Neural crest cell (in vitro differentiated cells): ENCODE measurements at regions not wholly inside any gene's neighbourhood (a gene's known extent, or its start where the extent isn't known, plus 50 kb on each side); places are given as distances from the start of the nearest gene placed in this dataset.

Source experiments
- DNase-seq: peaks from one replicate; pipeline ENCODE4 v3.0.0; 2021; ENCODE audit warnings: low read depth, mixed read lengths, low spot score
- H3K27ac Mint-ChIP-seq: one replicate; pipeline ENCODE4 v1.8.0; 2021; ENCODE audit warnings: mild to moderate bottlenecking, mixed read lengths; ENCODE audit not compliant: unreplicated experiment
- H3K27me3 Mint-ChIP-seq: 2 replicates; pipeline ENCODE4 v1.8.0; 2021; ENCODE audit warnings: low read depth, mild to moderate bottlenecking, mixed read lengths
- H3K36me3 Mint-ChIP-seq: 2 replicates; pipeline ENCODE4 v1.8.0; 2021; ENCODE audit warnings: low read depth, mild to moderate bottlenecking, mixed read lengths
- H3K4me1 Mint-ChIP-seq: 2 replicates; pipeline ENCODE4 v1.8.0; 2021; ENCODE audit warnings: mixed read lengths
- H3K4me3 Mint-ChIP-seq: one replicate; pipeline ENCODE4 v1.8.0; 2021; ENCODE audit warnings: mild to moderate bottlenecking, mixed read lengths
- H3K9me3 Mint-ChIP-seq: 2 replicates; pipeline ENCODE4 v1.8.0; 2021; ENCODE audit warnings: mixed read lengths
- CTCF ChIP-seq: fragments of 200-600 bp; sonication (generic); conservative IDR thresholded peaks from 2 replicates; pipeline ENCODE4 v1.5.0; 2021; ENCODE audit warnings: antibody characterized with exemption, mild to moderate bottlenecking

GRCh38 chr2:7270011-7270431 is 352.8 kb downstream of the RNF144A start:
- DNase-seq = no peak
- TF ChIP-seq CTCF = no peak
- no peaks in the 10 kb centered on the region for H3K4me1 Mint-ChIP-seq
- H3K27me3 Mint-ChIP-seq = no peaks in the 10 kb centered on the region
- H3K36me3 Mint-ChIP-seq = no peaks in the 10 kb centered on the region
- no peak overlapping the region for H3K4me3 Mint-ChIP-seq
- no peak overlapping the region for H3K27ac Mint-ChIP-seq
- H3K9me3 Mint-ChIP-seq = no peaks in the 10 kb centered on the region

- Mint-ChIP-seq H3K4me3 (no peak overlapping the region), H3K27me3 (no peaks in the 10 kb centered on the region), H3K27ac (no peak overlapping the region), H3K4me1 (peaks cover 4% of the 10 kb centered on the region), H3K36me3 (no peaks in the 10 kb centered on the region), H3K9me3 (no peaks in the 10 kb centered on the region)
- no peak for TF ChIP-seq CTCF
- DNase-seq = no peak
These were observed 355.0 kb downstream of the RNF144A start for GRCh38 chr2:7272210-7272609.

DNA sequence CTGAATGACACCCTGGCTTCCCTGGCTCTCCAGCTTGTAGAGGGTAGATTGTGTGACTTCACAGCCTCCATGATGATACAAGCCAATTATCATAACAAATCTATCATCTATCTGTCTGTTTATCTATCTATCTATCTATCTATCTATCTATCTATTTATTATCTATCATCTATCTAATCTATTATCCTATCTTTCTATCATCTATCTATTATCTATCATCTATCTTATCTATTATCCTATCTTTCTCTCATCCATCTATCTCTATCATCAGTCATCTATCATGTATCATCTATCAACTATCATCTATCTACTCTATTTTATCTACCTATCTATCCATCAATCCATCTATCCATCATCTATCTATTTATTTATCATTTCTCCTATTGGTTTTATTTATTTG is 361.8 kb downstream of the RNF144A start:
- TF ChIP-seq CTCF = no peak
- DNase-seq = no peak
- Mint-ChIP-seq H3K36me3 (no peaks in the 10 kb centered on the region), H3K4me3 (no peak overlapping the region), H3K4me1 (peaks cover 15% of the 10 kb centered on the region), H3K27me3 (no peaks in the 10 kb centered on the region), H3K27ac (no peak overlapping the region), H3K9me3 (peaks cover 2% of the 10 kb centered on the region)

- Mint-ChIP-seq H3K27ac (no peak overlapping the region), H3K4me1 (peaks cover 18% of the 10 kb centered on the region), H3K9me3 (peaks cover 2% of the 10 kb centered on the region), H3K27me3 (no peaks in the 10 kb centered on the region), H3K4me3 (no peak overlapping the region), H3K36me3 (no peaks in the 10 kb centered on the region)
- DNase-seq = no peak
- TF ChIP-seq CTCF = no peak
These were observed 362.3 kb downstream of the RNF144A start for GRCh38 chr2:7279421-7279949.

DNA sequence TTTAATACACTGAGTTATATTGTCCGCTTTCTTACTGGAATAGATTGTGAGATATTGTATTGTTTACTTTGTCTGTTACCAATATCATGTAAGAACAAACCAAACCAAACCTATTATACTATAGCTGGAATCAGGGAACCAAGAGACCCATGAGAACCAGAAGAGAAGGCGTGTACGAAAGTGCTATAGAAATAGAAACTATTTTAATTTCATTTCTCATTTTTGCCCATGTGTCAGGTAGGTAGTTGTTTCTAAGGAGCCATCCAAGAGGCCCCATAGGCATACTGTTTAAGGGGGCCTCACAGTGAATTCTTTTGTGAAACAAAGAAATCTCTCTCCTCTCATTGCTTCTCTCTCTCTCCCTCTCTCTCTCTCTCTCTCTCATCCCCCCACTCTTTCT is 363.6 kb downstream of the RNF144A start:
- peak overlapping the region; percentile 95 for H3K27ac Mint-ChIP-seq
- H3K27me3 Mint-ChIP-seq = no peaks in the 10 kb centered on the region
- no peak for DNase-seq
- peaks cover 21% of the 10 kb centered on the region for H3K4me1 Mint-ChIP-seq
- H3K9me3 Mint-ChIP-seq = peaks cover 3% of the 10 kb centered on the region
- TF ChIP-seq CTCF = no peak
- H3K36me3 Mint-ChIP-seq = no peaks in the 10 kb centered on the region
- H3K4me3 Mint-ChIP-seq = no peak overlapping the region
